C4-2B (cell line): ENCODE measurements at regions not wholly inside any gene's neighbourhood (a gene's known extent, or its start where the extent isn't known, plus 50 kb on each side); places are given as distances from the start of the nearest gene placed in this dataset.

Experiments
- H3K27ac ChIP-seq: fragments of 450-650 bp; 2 replicates; pipeline ENCODE4 v1.5.1; 2017
- CTCF ChIP-seq: fragments of 450-650 bp; conservative IDR thresholded peaks from 2 replicates; pipeline ENCODE4 v1.5.1; 2017; ENCODE audit warnings: mild to moderate bottlenecking
- ZFX ChIP-seq: fragments of 450-650 bp; IDR thresholded peaks from 2 replicates; pipeline ENCODE4 v1.6.1; 2017

- peak overlapping the region; percentile 78 for H3K27ac ChIP-seq
- no peak for TF ChIP-seq ZFX
- no peak for TF ChIP-seq CTCF
Observed at GRCh38 chr4:160826339-160826679, 1337.5 kb downstream of the FSTL5 start.

GRCh38 chr4:160831165-160831922 lies 1332.5 kb downstream of the FSTL5 start:
- H3K27ac ChIP-seq = no peak overlapping the region
- TF ChIP-seq CTCF (no peak), ZFX (no peak)

- H3K27ac ChIP-seq = no peak overlapping the region; the same call in 1 of the 2 replicates
- no peak for TF ChIP-seq ZFX
- no peak for TF ChIP-seq CTCF
Observed at GRCh38 chr4:160835789-160836188, 1328.0 kb downstream of the FSTL5 start.

GRCh38 chr4:160836431-160836830 lies 1327.4 kb downstream of the FSTL5 start:
- no peak overlapping the region for H3K27ac ChIP-seq
- TF ChIP-seq ZFX (no peak), CTCF (no peak)

GRCh38 chr4:160846121-160846520 lies 1317.7 kb downstream of the FSTL5 start:
- TF ChIP-seq ZFX (no peak), CTCF (no peak)
- no peak overlapping the region for H3K27ac ChIP-seq

- TF ChIP-seq CTCF = no peak
- no peak overlapping the region for H3K27ac ChIP-seq
Observed at GRCh38 chr4:160847228-160847627, 1316.6 kb downstream of the FSTL5 start.

GRCh38 chr4:160848489-160848888 lies 1315.3 kb downstream of the FSTL5 start:
- TF ChIP-seq ZFX (no peak), CTCF (no peak)
- peak overlapping the region; percentile 25; the same call in 1 of the 2 replicates for H3K27ac ChIP-seq
